HG03469 (cell line): ENCODE measurements at regions not wholly inside any gene's neighbourhood (a gene's known extent, or its start where the extent isn't known, plus 50 kb on each side); places are given as distances from the start of the nearest gene placed in this dataset.
"Not testable (repeated sequence)": the region's sequence is repeated elsewhere in the genome, so short reads cannot be mapped to it uniquely, and the experiment has no call there.

Experiments used
- ATAC-seq: cut with Tn5 transposase; IDR thresholded peaks from one replicate; pipeline ENCODE4 v1.9.1; 2021; ENCODE audit warnings: mild to moderate bottlenecking, moderate library complexity, moderate number of reproducible peaks; ENCODE audit not compliant: unreplicated experiment

DNA sequence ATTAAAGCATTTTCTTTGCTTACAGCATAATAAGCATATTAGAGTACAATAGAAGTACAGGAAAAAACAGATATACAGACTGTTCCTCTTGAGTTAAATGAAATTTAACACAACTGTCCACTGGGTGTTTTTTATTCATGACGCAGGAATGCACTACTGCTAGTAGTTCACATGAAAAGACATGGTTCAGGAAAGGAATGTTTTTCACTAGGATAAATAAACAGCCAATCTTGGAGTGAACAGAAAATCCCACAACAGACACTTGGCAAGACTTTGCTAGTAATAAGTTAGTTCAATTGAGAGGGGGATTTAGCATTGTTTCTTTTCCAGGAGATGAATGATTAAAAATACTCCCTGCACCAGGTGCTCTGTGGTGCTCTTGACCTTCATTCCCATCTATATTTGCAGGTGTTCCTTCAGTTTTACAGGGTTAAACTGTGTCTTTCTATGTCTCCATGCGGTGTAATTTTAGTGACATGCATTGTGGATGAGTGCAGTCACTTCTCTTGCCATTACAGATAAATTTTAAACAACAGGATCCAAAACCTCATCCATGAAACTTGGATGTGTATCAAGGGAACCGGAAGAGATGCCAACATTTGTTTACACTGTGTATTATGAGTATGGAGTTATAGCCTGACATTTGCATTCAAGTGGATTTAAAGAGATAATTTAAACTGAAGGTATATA lies 796.6 kb downstream of the DSC3 start:
- no peak for ATAC-seq

DNA sequence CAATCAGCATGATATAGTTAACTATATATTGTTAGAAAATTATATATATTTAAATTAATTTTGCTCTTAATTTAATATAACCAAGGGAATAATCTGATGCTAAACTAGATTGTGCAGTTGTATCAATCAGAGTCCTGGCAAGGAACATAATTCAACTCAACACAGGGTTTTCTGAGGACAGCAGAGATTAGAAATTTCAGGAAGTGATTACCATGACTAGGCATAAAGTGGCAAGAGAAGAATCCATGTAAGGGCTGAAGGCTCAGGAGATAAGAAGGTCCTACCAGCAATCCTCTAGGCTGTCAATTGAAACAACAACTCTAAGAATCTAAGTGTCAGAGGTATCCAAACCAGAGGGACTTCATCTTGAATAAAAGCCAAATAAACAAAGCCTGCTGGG lies 807.8 kb downstream of the DSC3 start:
- ATAC-seq = no peak

DNA sequence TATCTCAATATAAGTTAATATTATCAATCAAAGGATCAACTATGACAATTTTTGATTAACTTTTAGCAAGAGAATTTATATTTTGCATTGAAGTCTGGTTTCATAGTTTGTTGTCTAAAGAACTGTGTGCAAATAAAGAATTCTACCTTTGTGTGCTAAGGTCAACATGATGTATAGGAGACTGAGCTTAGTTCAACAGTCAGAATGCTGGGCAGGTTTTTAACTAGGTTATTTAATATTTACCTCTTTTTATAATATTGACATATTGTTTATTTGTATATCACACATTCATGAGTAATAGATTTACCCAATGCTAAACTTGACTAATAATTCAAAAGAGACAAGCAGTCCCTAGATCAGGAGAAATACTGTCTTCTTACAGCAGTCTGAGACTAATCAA lies 831.4 kb downstream of the DSC3 start:
- no peak for ATAC-seq

DNA sequence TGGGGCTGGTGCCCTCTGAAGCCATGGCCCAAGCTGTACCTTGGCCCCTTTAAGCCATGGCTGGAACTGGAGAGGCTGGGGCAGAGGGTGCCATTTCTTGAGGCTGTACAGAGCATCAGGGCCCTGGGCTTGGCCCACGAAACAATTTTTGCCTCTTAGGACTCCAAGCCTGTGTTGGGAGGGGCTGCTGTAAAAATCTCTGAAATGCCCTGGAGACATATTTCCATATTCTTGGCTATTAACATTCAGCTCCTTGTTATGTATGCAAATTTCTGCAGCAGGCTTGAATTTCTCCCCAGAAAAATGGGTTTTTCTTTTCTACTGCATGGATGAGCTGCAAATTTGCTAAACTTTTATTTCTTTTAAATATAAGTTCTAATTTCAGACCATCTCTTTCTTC lies 834.0 kb downstream of the DSC3 start:
- no peak for ATAC-seq

DNA sequence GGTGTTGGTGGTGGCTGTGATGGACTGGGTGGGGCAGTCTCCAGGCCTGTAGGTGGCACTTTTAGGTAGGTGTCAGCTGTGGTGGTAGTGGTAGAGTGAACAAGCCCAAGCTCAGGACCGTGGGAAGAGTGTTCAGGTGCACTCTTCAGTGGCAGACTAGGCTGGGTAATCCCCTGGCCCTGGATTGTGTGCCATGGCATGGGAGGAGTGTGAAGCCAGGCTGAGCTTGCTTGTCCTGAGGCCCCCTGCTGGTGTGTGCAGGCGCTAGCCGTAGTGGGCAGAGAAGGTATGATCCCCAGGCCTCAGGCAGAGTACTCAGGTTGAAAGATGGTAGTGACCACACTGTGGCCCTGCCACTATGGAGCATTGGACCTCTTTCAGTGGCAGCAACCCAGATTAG lies 850.3 kb downstream of the DSC3 start:
- no peak for ATAC-seq

DNA sequence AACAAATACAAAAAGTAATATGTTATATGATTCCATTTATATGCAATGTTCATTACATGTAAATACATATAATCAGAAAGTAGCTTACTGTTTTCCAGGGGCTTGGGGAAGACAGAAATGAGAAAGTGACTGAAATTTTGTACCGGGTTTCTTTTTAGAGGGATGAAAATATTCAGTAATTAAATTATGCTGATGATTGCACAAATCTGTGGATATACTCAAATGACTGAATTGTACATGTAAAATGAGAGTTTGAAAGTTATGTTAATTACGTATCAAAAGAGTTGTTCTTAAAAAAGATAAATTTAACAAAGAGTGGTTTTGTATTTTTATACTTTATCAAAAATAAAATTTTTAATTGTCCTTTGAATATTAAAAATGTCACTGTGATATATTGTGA lies 856.3 kb downstream of the DSC3 start:
- no peak for ATAC-seq

DNA sequence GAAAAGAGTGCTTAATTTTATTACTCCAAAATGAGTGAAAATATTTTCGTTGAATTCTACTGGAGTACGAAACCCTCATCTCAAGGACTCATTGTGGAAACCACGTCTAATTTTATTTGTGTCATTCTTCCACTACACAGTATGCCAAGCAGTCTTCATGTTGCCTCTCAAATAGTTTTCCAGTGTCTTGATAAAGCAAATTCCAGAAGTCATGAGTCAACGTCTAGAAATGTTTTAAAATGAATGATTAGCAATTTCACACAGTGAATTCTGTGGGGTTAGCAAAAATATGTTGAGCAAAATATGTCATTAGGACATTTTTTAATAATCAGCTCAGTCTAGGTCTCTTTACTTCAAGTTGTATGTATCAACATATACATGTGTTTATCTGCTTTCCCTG lies 865.5 kb downstream of the DSC3 start:
- no peak for ATAC-seq

DNA sequence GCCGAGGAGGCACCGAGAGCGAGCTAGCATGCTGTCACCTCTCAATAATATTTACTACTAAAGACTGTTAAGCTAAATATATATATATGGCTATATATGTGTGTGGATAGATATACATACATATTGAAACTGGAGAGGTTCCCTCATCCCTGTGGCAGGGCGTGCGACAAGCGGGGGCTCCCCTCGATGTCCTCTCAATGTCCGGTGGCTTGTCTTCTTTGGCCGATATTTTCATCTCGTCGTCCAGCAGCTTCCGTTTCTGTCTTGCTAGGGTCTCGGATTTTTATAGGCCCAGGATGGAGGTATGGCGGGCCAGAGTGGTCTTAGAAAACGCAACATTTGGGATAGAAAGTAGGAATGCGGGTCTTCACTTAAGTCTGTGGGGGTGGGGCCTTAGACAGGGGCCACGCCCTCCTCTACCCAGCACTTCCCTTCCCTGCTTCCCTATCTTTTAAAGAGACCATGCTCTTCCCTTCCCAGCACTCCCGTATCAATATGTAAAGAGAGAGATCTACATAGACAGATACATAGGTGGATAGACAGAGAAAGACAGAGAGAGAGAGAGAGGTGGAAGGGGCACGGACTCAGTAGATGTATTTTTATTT lies 866.8 kb downstream of the DSC3 start:
- ATAC-seq = no peak

DNA sequence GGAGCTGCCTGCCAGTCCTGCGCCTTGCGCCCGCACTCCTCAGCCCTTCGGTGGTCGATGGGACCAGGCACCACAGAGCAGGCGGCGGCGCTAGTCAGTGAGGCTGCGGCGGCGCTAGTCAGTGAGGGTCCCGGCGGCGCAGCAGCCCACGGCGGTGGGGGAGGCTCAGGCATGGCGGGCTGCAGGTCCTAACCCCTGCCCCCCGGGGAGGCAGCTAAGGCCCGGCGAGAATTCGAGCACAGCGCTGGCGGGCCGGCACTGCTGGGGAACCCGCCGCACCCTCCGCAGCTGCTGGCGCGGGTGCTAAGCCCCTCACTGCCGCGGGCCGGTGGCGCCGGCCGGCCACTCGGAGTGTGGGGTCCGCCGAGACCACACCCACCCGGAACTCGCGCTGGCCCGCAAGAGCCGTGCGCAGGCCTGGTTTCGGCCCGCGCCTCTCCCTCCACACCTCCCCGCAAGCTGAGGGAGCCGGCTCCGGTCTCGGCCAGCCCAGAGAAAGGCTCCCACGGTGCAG lies 867.4 kb downstream of the DSC3 start:
- ATAC-seq = no peak

DNA sequence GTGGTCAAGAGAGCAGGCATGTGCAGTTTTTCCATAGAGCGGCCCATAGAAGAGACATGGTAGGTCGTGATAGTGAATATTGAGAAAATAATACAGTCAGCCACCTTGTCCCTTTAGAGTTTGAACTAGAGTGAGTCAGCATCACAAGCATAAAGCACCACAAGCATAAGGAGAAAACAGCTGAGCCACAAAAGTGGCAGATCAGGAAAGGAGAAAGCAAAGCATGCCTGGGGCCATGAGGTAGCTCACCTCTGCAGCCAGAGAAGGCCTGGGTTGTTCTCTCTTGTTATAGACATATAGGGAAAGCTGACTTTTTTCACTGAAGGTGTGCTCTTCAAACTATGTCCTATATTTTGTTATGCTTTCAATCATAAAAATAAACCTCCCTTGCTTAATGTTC lies 879.0 kb downstream of the DSC3 start:
- ATAC-seq = no peak

DNA sequence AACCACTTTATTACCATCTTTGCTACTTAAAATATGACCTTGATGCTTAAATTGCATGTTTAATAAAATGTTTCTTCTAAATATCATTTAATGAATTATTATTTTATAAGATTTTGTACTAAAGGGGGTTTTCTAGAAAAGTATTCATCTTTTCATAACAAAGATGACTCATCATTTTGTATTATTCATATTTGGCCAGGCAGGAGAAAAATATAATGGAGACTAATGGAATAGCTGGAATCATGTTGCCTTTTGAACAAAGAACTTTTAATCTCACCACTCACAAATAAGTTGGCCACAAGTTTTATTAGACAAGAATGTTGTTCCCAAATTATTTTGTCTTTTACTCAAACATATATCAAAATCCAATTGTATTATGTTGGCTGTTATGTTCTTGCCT lies 882.4 kb downstream of the DSC3 start:
- ATAC-seq = no peak

DNA sequence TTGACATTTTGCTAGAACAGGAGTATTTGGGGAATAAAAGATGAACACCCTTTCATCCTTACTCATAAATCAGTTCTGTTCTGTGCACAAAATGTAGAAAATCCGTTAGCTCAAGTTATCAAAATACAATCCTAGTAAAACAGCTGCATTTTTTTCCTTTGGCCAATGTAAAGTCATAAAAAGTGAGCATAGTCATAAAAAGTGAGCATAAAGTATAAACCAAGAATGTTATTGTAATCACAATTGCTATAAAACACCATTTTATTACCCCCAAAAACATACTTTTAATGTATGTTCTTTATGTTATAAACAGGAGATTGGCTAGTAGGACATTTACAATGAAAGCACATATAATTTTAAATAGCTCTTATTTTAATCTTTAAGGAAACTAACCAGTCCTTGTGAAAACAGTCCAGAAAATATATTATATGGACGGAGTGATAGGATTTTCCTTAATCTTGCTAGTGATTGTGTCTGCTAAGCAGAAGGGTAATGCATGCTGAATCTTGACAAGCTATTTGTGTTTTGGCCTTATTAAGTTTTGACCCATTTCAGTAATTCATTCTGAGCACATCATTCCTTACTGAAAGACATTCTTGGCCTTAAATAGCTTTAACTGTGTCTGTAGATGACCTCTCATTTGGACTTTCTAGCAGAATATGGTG lies 891.8 kb downstream of the DSC3 start:
- no peak for ATAC-seq

DNA sequence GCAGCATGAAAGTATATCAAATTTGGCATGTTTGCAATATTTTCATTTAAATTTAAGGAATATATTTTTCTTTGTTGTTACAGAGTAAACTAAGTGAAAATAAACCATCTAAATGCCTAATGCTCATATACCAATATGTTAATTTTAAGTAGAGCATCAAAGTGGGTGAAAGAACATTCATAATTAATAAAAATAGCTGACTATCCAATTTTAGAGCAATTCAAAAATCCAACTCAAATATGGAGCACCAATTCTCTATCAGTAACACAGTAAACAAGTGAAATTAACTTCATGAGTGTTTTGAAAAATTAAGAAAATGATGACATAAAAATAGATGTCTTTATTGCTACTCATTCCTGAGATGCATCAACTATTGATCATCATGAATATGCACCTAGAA lies 893.0 kb downstream of the DSC3 start:
- no peak for ATAC-seq

DNA sequence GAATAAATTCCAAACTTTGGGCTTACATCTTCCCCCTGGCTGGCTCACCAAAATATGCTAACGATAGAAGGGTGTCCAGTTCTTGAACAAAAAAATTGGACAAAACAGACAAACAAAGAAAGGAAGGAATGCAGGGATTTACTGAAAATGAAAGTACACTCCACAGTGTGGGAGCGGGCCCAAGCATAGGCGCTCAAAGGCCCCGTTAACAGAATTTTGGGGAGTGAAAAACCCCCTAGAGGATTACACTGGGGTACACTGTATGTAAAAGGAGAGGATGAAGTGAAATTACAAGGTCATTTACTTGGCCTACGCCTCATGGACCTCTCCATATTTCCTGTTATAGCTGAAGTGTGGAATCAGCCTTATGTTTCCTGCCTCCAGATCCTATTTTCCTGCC lies 899.7 kb downstream of the DSC3 start:
- ATAC-seq = no peak

DNA sequence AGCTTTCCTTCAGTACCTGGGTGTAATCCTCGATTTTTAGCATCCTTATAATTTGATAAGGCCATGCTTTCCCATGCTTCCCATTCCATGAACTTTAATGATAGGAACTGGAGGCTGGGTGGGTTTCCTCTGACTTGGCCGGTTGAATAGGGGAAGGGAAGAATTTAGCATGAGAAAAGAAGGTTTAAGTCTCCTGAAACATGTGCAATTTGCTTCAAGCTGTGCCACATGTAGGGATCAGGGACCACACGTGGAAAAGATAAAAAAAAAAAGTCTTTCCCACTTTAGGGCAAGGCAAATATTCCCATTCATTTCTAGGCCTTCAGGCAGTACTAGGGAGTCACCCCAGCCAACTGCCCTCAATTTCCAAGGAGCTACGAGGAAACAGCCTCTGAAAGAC lies 900.3 kb downstream of the DSC3 start:
- ATAC-seq = no peak

DNA sequence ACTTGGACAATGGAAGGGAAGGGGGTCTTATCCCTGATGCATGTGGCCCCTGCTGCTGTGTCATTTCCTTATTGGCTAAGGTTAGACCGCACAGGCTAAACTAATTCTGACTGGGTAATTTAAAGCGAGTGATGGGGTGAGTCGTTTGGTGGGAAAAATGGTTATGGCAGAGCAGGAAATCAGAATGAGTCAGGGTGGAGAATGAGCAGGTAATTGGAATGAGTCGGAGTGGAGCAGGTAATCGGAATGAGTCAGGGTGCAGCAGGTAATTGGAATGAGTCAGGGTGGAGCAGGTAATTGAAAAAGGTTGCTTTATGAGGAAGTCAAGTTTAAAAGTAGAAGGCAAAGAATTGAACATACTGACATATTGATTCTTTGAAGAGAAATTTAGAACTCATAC lies 901.0 kb downstream of the DSC3 start:
- not testable (repeated sequence) for ATAC-seq

DNA sequence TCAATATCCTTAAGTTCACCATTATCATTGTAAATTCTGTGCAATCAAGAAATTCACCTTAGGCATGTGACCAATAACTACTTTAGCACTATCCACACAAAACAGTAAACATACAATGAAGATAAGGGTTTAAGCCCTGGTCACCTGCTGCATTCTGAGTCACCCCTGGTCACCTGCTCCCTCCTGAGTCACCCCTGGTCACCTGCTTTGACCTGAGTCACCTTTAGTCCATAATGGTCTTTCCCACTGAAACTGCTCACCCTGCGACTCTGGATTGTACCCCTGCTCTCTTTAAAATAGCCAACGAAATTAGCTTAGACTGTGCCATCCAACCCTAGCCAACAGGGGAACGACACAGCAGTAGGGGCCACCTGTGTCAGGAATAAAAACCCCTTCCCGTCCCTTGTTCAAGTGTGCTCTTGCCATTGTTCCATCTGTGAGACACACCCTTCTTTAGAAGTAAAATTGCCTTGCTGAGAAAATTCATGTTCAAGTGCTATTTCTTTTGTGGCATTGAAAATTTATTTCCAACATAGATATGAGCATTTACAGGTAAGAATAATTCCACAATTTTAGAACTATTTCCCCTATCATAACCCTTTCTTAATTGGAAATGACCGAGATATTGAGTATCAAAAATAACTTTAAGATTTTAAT lies 902.8 kb downstream of the DSC3 start:
- no peak for ATAC-seq

DNA sequence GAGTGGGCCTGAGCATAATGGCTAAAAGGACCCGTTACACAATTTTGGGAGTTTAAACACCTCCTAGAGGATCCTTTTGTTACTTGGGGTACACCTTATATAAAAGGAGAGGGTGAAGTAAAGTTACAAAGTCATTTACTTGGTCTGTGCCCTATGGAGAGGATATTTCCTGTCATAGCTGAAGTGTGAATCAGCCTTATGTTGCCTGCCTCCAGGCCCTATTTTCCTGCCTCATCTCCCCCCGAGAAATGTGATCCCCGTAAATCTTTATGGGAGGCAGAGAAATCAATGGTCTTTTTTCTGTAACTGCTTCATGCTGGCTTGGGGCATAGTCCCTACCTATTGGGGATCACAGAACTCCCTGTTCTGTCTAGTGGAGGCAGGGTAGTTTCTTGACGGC lies 906.6 kb downstream of the DSC3 start:
- no peak for ATAC-seq

DNA sequence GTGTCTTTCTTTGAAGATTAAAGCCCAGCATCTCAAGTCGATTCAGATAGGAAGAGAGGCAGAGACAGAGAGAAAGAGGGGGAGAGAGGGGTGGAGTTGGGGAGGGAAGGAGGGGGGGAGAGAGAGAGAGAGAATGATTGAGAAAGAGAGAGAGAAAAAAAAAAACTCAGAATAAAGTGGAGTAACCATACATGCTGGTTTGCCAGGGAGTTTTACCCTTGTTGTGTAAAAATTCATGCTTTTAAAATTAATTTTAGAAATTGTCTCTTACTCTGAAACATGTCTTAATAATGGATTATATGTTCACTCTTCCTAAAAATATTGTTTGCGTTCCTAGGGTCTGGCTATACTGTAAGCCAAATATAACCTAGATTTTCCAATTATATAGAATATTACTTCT lies 908.5 kb downstream of the DSC3 start:
- no peak for ATAC-seq

DNA sequence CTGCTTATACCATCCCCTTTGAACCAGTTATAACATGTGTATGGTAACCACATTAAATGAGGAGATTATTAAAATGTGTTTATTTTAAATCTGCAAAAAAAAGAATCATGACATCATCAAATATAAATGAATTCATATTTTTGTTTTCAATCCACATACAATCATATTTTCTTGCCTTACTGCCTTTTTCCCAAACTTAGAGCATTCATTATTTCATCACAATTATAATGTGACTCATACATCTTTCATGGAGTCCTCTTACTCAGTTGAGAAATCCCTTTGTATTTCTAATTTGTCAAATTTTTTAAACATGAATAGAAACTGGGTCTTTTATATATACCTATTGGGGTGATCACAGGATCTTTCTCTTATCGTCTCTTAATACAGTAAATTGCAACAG lies 909.6 kb downstream of the DSC3 start:
- ATAC-seq = no peak

DNA sequence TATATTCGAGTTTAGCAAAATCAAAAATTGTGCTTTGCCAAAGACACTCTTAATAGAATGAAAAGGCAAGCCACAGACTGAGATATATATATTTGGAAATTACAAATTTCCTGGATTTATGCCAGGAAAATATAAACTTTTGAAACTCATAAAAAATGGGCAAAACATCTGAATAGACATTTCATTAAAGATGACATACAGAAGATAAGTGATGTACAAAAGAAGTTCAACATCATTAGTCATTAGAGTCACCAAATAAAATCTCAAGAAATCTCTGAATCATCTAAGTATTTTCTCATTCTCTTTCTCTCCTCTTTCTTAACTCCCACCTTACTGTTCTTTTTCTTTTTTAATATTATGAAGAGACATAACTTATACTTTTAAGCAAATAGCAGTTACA lies 921.1 kb downstream of the DSC3 start:
- ATAC-seq = no peak

DNA sequence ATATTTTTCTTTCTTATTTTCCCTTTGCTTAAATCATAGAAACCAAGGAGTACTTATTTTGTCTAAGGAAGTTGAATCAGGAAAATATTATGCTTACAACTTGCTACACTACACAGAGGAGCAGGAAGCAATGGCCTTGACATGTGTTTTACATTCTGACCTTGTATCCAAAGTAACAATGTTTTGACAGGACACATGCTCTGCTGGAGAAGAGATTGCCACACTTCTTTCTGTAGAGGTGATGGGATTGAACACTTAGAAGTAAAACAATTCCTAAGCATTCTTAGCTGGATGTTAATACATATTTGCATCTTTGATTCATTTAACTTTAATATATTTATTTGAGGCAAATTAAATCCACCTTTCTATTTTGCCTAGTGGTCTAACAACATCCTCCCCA lies 929.1 kb downstream of the DSC3 start:
- ATAC-seq = no peak
